PC-3 (cell line): ENCODE measurements at regions not wholly inside any gene's neighbourhood (a gene's known extent, or its start where the extent isn't known, plus 50 kb on each side); places are given as distances from the start of the nearest gene placed in this dataset.

Experiments
- ATAC-seq: fragments of 200-7000 bp; cut with Tn5 transposase; 2 replicates; pipeline ENCODE4 v1.9.1; 2020; ENCODE audit warnings: mild to moderate bottlenecking, moderate library complexity
- BruUV-seq: library from RNA; stranded (reverse); fragments of 400-500 nt; replicated peaks from 2 replicates; lab custom pipeline; 2021; lab: Mats Ljungman, UMichigan
- CTCF ChIA-PET: fragments of 300-600 bp; sonication (Branson Sonifier 250); formaldehyde crosslinking; loops from one replicate; lab custom pipeline; 2022; ENCODE audit warnings: antibody characterized with exemption; lab: Charles Lee
- POLR2A ChIA-PET: fragments of 300-600 bp; sonication (Branson Sonifier 250); formaldehyde crosslinking; loops from one replicate; lab custom pipeline; 2022; ENCODE audit warnings: antibody characterized with exemption; ENCODE audit not compliant: unreplicated experiment; lab: Charles Lee
- DNase-seq: peaks from one replicate; pipeline ENCODE4 v3.0.0-alpha.2; 2015
- H2AFZ ChIP-seq: fragments of 300-600 bp; sonication (generic); 2 replicates; pipeline ENCODE4 v1.6.0; 2016; ENCODE audit warnings: antibody characterized with exemption, low read length
- H3F3A ChIP-seq: fragments of 300-600 bp; sonication (generic); one replicate; pipeline ENCODE4 v1.6.0; 2017; ENCODE audit warnings: antibody characterized with exemption, low read length, control low read depth, mild to moderate bottlenecking; ENCODE audit not compliant: unreplicated experiment
- H3K27ac ChIP-seq: fragments of 300-600 bp; sonication (generic); 2 replicates; pipeline ENCODE4 v1.5.1; 2016; ENCODE audit warnings: mild to moderate bottlenecking, low read length
- H3K27me3 ChIP-seq: fragments of 300-600 bp; sonication (generic); 2 replicates; pipeline ENCODE4 v1.6.1; 2016; ENCODE audit warnings: low read length, mixed read lengths
- H3K36me3 ChIP-seq: fragments of 300-600 bp; sonication (generic); 2 replicates; pipeline ENCODE4 v1.6.1; 2016; ENCODE audit warnings: low read depth, mixed run types, low read length, mixed read lengths
- H3K4me1 ChIP-seq: fragments of 300-600 bp; sonication (generic); 2 replicates; pipeline ENCODE4 v1.5.1; 2016; ENCODE audit warnings: low read length; ENCODE audit not compliant: insufficient read depth
- H3K4me2 ChIP-seq: fragments of 300-600 bp; sonication (generic); 2 replicates; pipeline ENCODE4 v1.6.0; 2016; ENCODE audit warnings: low read length
- H3K4me3 ChIP-seq: fragments of 300-600 bp; sonication (generic); 2 replicates; pipeline ENCODE4 v1.5.1; 2016; ENCODE audit warnings: mild to moderate bottlenecking, low read length, mixed read lengths
- H3K79me2 ChIP-seq: fragments of 300-600 bp; sonication (generic); 2 replicates; pipeline ENCODE4 v1.6.1; 2017; ENCODE audit warnings: low read length, mixed read lengths
- H3K9ac ChIP-seq: fragments of 300-600 bp; sonication (generic); 2 replicates; pipeline ENCODE4 v1.6.0; 2016; ENCODE audit warnings: mild to moderate bottlenecking, low read length
- H3K9me2 ChIP-seq: fragments of 300-600 bp; sonication (generic); replicated peaks from 2 replicates; pipeline ENCODE4 v1.6.1; 2016; ENCODE audit warnings: mixed run types, low read length, mixed read lengths
- H3K9me3 ChIP-seq: fragments of 300-600 bp; sonication (generic); 2 replicates; pipeline ENCODE4 v1.6.1; 2016; ENCODE audit warnings: low read length, mixed read lengths
- H4K20me1 ChIP-seq: fragments of 300-600 bp; sonication (generic); 2 replicates; pipeline ENCODE4 v1.6.1; 2016; ENCODE audit warnings: low read length, mixed read lengths
- CTCF ChIP-seq: fragments of 300-600 bp; sonication (generic); conservative IDR thresholded peaks from 2 replicates; pipeline ENCODE4 v1.5.1; 2017; ENCODE audit warnings: antibody characterized with exemption, low read depth, mild to moderate bottlenecking, low read length
- EZH2 ChIP-seq: fragments of 300-600 bp; sonication (generic); IDR thresholded peaks from one replicate; pipeline ENCODE4 v1.6.1; 2017; ENCODE audit warnings: antibody characterized with exemption, mild to moderate bottlenecking, low read length; ENCODE audit not compliant: unreplicated experiment
- EZH2phosphoT487 ChIP-seq: fragments of 300-600 bp; sonication (generic); IDR thresholded peaks from 2 replicates; pipeline ENCODE4 v1.6.1; 2018; ENCODE audit warnings: mild to moderate bottlenecking, antibody characterized with exemption, low read length, borderline replicate concordance
- intact Hi-C: fragments of 100-400 bp; cut with micrococcal nuclease; formaldehyde crosslinking; loops from 2 replicates; pipeline ENCODE4 v1.9.0; 2023

GRCh38 chr7:51731075-51731474 lies 414.5 kb upstream of the COBL start:
- POLR2A ChIA-PET, result no interaction called here
- Histone ChIP-seq H3K27me3 (no peaks in the 10 kb centered on the region), H2AFZ (no peak overlapping the region), H3K27ac (no peak overlapping the region), H3K9ac (no peak overlapping the region), H3F3A (no peaks in the 10 kb centered on the region), H4K20me1 (no peaks in the 10 kb centered on the region), H3K79me2 (no peaks in the 10 kb centered on the region), H3K4me3 (no peak overlapping the region), H3K4me1 (no peaks in the 10 kb centered on the region), H3K9me3 (0 out of 2 replicates have a peak, but pooled peaks cover 3% of the 10 kb centered on the region), H3K4me2 (no peak overlapping the region), H3K9me2 (no peaks in the 10 kb centered on the region), H3K36me3 (no peaks in the 10 kb centered on the region)
- TF ChIP-seq EZH2phosphoT487 (no peak), EZH2 (no peak), CTCF (no peak)
- ATAC-seq, result no peak
- CTCF ChIA-PET, result no interaction called here
- BruUV-seq, result no TSS peak
- no peak for DNase-seq
- intact Hi-C loops, result no loop called here

- no peaks in the 10 kb centered on the region for H4K20me1 ChIP-seq
- DNase-seq (no peak), ATAC-seq (no peak)
- TF ChIP-seq CTCF (no peak), EZH2 (no peak), EZH2phosphoT487 (no peak)
- no peak overlapping the region for H2AFZ ChIP-seq
- ChIA-PET CTCF (no interaction called here), POLR2A (no interaction called here)
- H3K4me2 ChIP-seq, result no peak overlapping the region
- no peak overlapping the region for H3K27ac ChIP-seq
- BruUV-seq, result no TSS peak
- intact Hi-C loops, result no loop called here
- H3K9me2 ChIP-seq, result no peaks in the 10 kb centered on the region
- H3K79me2 ChIP-seq, result no peaks in the 10 kb centered on the region
- H3F3A ChIP-seq, result no peaks in the 10 kb centered on the region
- no peak overlapping the region for H3K4me3 ChIP-seq
- H3K27me3 ChIP-seq, result no peaks in the 10 kb centered on the region
- peaks cover 3% of the 10 kb centered on the region; the same call in 1 of the 2 replicates for H3K9me3 ChIP-seq
- no peaks in the 10 kb centered on the region for H3K36me3 ChIP-seq
- no peak overlapping the region for H3K9ac ChIP-seq
- no peaks in the 10 kb centered on the region for H3K4me1 ChIP-seq
These were observed 410.8 kb upstream of the COBL start for GRCh38 chr7:51727441-51727840.

GRCh38 chr7:51706851-51707250 lies 390.2 kb upstream of the COBL start:
- H3K4me2 ChIP-seq, result no peak overlapping the region
- no peaks in the 10 kb centered on the region for H3F3A ChIP-seq
- intact Hi-C loops, result no loop called here
- CTCF ChIA-PET, result no interaction called here
- no peaks in the 10 kb centered on the region for H3K36me3 ChIP-seq
- H2AFZ ChIP-seq, result no peak overlapping the region
- no peaks in the 10 kb centered on the region for H3K27me3 ChIP-seq
- no TSS peak for BruUV-seq
- H3K9me3 ChIP-seq, result no peaks in the 10 kb centered on the region
- H3K4me1 ChIP-seq, result no peaks in the 10 kb centered on the region
- no peak overlapping the region for H3K27ac ChIP-seq
- POLR2A ChIA-PET, result no interaction called here
- TF ChIP-seq EZH2phosphoT487 (no peak), EZH2 (no peak), CTCF (no peak)
- H3K79me2 ChIP-seq, result no peaks in the 10 kb centered on the region
- no peaks in the 10 kb centered on the region for H3K9me2 ChIP-seq
- no peak overlapping the region for H3K4me3 ChIP-seq
- no peak for DNase-seq
- no peak for ATAC-seq
- H4K20me1 ChIP-seq, result no peaks in the 10 kb centered on the region
- H3K9ac ChIP-seq, result no peak overlapping the region
